Vagina (tissue), 2 donors: ENCODE measurements at regions not wholly inside any gene's neighbourhood (a gene's known extent, or its start where the extent isn't known, plus 50 kb on each side); places are given as distances from the start of the nearest gene placed in this dataset.
"Not testable (repeated sequence)": the region's sequence is repeated elsewhere in the genome, so short reads cannot be mapped to it uniquely, and the experiment has no call there.

Source experiments
- CTCF ChIP-seq, 3 experiments: fragments of 450-650 bp in 2 of 3; fragments of 200-600 bp in 1 of 3; sonication (generic) in 1 of 3; IDR thresholded peaks; one replicate each; pipeline ENCODE4 v1.5.1; 2017 to 2019; ENCODE audit warnings: antibody characterized with exemption in 3 of 3, mild to moderate bottlenecking in 2 of 3, moderate library complexity in 2 of 3
- POLR2A ChIP-seq, 2 donors: fragments of 450-650 bp; IDR thresholded peaks; one replicate each; pipeline ENCODE4 v1.6.1; 2017; ENCODE audit warnings: antibody characterized with exemption in 2 of 2, mild to moderate bottlenecking in 2 of 2, moderate library complexity in 2 of 2
- POLR2AphosphoS5 ChIP-seq, 2 donors: sonication (generic); formaldehyde crosslinking; IDR thresholded peaks; one replicate each; pipeline ENCODE4 v1.9.0; 2017; ENCODE audit warnings: antibody characterized with exemption in 2 of 2, mild to moderate bottlenecking in 2 of 2, low read depth in 1 of 2; ENCODE audit not compliant: insufficient read depth in 1 of 2

GRCh38 chr2:67589121-67589520, 192.0 kb downstream of the ETAA1 start:
- TF ChIP-seq CTCF (IDR thresholded peaks at IDR 0.05); POLR2A (IDR thresholded peaks at IDR 0.05); POLR2AphosphoS5 (IDR thresholded peaks at IDR 0.05; ENCODE audit: insufficient read depth in 1 of 2, low read depth in 1 of 2): not testable (repeated sequence)
